Hematopoietic multipotent progenitor cell treated with erythropoietin and hydrocortisone succinate and interleukin-3 and kit ligand, for 4 days (in vitro differentiated cells): ENCODE measurements at regions not wholly inside any gene's neighbourhood (a gene's known extent, or its start where the extent isn't known, plus 50 kb on each side); places are given as distances from the start of the nearest gene placed in this dataset.
"Not testable (repeated sequence)": the region's sequence is repeated elsewhere in the genome, so short reads cannot be mapped to it uniquely, and the experiment has no call there.

Experiments used
- DNase-seq: peaks from one replicate; pipeline ENCODE4 v3.0.0-alpha.2; 2015

DNA sequence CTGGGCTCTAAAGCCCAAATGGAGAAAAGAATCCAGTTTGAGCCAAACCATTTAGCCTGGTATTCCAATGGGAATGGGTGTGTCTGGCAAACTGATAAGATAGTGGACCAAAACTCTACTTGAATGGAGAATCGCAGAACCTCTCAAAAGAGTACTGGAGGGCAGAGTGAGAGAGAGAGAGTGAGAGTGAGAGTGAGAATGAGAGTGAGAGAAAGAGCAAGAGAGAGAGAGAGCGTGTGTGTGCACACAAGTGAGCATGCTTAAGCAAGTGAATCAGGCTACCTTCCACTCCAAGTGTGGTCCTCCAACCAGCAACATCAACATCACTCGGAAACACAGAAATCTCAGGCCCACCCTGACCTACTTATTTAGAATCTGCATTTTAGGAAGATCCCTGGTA, 58.8 kb downstream of the UQCRFS1 start:
- no peak for DNase-seq

DNA sequence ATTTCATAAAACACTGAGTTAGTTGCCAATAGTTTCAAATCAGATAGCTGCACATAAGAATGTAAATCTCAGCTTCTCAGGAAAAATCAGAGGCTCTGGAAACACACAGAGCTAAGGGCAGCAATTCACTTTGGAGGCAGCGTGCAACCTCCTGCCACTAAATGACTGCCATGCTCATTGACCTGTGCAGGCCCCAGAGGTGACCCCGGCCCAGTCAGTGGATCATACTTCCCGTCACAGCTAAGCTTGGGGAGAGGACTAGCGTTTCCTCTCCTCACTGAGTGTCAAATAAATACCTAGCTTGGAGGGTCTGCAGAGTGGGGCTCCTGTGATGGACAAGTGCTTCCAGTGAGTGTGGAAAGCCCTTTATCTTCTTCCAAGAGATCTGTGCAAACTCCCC, 67.2 kb downstream of the UQCRFS1 start:
- DNase-seq, result no peak

DNA sequence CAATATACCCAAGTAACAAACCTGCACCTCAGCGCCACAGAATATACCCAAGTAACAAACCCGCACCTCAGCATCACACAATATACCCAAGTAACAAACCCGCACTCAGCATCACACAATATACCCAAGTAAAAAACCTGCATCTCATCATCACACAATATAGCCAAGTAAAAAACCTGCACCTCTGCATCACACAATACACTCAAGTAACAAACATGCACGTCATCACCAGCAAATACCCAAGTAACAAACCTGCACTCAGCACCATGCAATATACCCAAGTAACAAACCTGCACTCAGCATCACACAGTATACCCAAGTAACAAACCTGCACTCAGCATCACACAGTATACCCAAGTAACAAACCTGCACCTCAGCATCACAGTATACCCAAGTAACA, 69.8 kb downstream of the UQCRFS1 start:
- DNase-seq, result no peak

DNA sequence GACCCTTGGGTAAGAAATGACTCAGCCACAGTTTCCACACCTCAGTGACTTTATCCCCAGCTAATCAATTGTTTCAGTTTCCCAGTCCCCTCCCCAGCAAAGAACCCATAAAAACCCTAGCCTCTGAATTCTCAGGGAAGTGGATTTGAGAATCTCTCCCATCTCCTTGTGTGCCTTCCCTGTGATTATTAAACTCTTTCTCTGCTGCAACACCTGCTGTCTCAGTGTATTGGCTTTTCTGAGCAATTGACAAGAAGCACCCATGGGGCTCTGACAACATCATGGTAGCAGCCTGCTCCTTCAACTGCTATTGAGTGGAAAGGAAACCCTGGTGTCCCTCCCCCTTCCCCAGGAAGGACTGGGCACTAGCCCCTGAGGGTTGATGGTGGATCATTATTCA, 73.7 kb downstream of the UQCRFS1 start:
- DNase-seq, result peak; percentile 7

DNA sequence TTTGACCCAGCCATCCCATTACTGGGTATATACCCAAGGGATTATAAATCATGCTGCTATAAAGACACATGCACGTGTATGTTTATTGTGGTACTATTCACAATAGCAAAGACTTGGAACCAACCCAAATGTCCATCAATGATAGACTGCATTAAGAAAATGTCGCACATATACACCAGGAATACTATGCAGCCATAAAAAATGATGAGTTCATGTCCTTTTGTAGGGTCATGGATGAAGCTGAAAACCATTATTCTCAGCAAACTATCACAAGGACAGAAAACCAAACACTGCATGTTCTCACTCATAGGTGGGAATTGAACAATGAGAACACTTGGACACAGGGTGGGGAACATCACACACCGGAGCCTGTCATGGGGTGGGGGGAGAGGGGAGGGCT, 74.7 kb downstream of the UQCRFS1 start:
- DNase-seq, result not testable (repeated sequence)

DNA sequence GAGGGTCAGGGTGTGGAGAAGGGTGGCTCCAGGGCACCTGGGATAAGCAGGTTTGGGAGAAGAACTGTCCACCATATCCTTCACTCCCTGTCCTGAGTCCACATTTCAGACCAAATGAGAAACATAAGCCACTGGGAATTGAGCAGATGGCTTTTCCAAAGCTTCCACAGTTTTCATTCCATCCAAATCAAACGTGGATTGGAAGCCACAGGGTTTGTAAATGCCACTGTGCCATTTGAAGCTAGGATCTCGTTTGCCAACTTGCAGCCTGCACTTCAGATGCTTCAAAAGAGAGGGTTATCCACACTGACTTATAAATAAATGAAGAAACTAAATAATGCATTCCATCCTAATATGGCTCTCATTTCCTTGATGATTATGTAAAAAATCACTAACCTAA, 81.5 kb downstream of the UQCRFS1 start:
- no peak for DNase-seq

DNA sequence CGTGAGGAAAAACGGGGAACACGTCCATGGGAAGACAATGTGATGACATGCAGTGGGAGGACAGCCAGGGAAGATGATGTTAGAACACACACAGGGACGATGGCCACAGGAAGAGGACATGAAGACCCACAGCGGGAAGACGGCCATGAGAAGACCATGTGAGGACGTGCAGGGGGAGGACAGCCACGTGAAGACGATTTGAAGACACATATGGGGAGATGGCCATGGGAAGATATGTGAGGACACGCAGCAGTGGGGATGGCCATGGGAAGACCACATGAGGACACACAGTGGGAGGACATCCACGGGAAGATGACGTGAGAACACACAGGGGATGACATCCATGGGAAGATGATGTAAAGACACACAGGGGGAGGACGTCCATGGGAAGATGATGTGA, 83.8 kb downstream of the UQCRFS1 start:
- DNase-seq, result no peak

DNA sequence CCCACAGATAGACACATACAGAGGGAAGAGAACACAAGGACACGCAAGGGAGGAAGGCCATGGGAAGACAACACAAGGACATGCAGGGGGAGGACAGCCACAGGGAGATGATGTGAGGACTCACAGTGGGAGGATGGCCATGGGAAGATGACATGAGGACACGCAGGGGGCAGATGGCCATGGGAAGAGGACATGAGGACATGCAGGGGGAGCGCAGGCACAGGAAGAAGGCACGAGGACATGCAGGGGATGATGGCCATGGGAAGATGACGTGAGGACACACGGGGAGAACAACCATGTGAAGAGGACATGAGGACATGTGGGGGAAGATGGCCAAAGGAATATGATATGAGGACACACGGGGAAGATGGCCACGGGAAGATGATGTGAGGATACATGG, 84.7 kb downstream of the UQCRFS1 start:
- no peak for DNase-seq

DNA sequence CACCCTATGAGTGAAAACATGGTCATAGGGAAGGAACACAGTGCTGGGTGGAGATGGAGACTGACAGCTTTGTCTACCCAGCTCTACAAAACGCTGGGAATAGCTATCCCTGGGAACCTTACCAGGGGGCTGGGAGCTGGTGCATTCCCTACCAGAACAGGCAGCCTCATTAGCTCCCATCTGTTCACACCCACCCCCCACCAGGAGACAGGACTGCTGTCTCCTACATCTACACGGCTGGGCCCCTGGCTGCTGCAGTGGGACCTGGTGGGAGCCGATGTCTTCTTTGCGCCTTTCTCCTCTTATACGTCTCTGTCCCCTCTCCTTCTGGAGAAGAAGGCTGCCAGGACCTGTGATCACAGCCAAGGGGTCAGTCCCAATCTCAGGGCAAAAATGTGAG, 90.8 kb downstream of the UQCRFS1 start:
- no peak for DNase-seq

DNA sequence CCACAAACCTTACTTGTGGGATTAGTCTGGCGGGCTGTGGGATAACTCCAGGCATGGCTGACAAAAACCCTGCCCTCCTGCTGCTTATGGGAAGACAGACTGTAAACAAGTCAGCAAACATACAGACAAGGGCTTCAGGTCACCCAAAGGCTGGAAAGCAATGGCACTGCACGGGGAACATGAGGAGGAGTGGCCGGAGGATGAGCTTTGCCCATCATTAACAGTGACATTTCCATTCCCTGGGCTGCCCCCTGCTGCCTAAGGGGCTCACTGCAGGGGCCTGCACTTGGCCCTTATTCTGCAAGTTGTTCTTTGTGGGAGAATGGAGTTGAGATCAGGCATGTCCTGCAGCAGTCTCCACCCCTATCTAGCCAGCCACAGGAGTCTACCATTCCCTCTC, 91.3 kb downstream of the UQCRFS1 start:
- peak; percentile 13 for DNase-seq

DNA sequence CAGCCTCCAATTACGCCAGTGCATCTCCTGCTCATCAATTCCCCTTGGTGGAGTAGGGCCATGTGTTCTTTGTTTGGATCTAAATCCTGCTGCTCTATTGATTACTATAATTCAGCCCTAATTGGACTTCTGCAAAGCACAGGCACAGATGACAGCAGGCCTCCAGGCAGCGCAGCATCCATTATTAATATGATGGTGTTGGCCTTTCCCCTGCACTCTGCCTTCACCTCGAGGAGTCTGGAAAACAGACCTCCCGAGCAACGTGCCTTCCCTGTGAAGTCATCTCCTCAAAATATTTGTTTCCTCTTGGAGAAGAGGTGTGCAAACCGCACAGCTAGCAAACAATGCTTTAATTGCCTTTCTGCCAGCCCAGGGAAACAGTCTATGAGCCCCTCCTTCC, 92.5 kb downstream of the UQCRFS1 start:
- DNase-seq, result no peak

DNA sequence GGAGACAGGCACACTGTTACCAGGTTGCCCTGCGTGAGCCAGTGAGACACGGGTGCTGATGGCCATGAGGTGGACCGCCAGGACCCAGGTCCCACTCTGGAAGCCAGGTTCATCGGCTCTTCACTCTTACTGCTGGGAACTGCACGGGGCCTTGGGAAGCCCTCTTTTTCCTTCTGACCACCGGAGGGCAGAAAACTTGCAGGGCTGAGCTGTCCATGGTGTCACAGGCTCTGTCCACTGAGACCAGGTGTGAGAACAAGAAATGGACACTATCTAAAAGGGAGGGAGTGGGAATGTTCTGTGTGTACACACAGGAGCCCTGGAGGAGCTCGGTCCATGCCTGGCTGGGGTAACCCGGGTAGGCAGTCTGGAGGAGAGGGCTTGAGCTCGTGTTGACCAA, 93.4 kb downstream of the UQCRFS1 start:
- DNase-seq, result peak; percentile 10

DNA sequence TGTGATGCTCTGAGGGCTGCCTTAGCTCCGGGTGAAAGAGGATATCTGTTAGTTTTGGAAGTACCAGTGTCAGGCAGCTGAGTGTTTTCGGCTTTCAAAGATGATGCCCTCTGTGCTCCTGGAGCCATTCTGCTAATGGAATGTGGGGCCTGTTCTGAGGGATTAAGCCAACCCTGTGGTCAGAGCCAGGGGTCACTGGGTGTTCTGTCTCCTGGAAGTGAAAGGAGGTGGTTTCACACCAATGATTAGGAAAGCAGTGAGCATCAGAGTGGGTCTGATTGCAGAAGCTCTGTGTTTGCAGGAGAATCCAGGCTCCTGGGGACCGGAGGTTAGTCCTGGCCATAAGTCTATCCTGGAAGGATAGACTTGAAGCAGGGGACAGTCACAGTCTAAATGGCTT, 94.6 kb downstream of the UQCRFS1 start:
- DNase-seq, result no peak

DNA sequence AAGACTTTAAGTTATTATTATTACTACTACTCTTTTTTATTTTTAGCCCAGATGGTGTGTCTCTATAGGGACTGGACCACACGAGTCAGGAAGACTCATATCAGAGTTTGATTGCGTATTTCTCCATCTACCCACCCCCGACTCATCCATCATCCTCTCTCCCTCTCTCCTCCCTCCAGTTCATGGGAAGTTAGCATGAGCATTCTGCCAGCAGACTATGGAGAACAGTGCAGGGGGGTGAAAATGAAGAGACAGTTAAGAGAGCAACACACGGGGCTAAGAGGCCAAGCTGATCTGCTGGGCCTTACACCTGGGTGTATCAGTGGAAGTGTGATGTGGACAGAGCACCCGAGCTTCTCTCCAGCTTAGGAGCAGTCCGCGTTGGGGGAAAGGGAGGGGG, 95.0 kb downstream of the UQCRFS1 start:
- no peak for DNase-seq

DNA sequence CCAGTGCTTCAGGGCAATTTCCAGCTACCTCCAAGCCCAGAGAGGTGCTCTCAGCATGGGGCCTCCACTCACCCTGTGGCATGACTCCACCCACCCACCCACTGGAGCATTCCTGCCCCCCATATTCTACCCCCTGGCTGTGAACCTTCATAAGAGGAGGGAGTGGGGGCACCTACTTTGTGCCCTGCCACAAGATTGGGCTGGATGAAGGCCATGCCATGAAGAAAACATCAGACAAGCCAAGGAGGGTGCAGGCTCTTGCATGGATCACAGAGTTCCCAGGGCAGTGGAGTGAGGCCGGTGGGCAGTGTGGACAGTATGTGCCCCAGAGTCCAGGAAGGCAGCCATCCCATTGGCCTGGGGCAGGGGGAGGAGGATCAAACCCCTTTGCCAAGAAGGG, 97.8 kb downstream of the UQCRFS1 start:
- DNase-seq, result no peak

DNA sequence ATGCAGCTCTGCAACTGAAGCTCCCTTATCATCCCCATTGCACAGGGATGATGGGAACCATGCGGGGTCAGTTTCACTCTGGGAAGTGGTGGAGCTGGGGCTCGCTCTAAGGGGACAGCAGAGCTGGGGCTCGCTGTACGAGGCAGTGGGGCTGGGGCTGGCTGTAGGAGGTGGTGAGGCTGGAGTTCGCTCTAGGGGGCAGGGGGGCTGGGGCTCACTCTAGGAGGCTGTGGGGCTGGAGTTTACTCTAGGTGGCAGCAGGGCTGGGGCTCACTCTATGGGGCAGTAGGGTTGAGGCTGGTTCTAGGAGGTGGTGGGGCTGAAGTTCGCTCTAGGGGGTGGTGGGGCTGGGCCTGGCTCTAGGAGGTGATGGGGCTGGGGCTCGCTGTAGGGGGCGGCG, 99.1 kb downstream of the UQCRFS1 start:
- no peak for DNase-seq

DNA sequence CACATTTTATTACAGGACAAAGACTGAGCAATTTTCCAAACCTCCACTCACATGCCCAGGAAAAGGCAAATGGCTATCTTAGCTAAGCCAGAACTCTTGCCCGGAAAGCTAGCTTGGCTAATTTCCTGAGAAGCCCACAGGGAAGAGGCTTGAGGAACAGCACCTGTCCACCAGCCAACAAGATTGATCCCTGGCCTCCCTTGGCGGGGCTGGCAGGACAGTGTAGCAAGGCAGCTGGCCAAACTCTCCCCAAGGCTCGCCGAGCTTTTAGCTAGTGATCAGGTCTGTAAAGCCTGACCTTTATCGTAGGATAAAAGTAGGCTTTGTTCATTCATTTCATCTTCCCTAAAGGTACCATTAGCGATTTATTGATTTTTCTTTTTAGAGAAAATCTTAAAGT, 101.4 kb downstream of the UQCRFS1 start:
- DNase-seq, result no peak

DNA sequence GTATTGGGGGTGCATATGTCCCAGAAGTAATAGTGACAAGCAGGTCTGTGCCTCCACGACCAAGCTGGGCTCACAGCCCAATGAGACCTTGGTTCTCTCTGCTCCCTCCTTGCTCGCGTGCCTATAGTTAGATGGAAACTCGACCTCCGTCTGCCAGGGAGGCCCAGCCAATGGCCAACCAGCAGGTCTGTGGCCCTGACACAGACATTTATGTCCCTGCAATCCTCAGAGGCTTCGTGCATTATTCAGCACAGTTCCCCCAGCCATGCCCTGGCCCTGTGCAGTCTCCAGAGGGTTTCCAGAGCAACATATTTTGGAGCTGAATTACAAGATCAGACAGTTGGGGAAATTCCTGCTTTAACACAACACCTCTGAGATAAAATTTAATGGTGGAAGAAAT, 105.1 kb downstream of the UQCRFS1 start:
- no peak for DNase-seq

DNA sequence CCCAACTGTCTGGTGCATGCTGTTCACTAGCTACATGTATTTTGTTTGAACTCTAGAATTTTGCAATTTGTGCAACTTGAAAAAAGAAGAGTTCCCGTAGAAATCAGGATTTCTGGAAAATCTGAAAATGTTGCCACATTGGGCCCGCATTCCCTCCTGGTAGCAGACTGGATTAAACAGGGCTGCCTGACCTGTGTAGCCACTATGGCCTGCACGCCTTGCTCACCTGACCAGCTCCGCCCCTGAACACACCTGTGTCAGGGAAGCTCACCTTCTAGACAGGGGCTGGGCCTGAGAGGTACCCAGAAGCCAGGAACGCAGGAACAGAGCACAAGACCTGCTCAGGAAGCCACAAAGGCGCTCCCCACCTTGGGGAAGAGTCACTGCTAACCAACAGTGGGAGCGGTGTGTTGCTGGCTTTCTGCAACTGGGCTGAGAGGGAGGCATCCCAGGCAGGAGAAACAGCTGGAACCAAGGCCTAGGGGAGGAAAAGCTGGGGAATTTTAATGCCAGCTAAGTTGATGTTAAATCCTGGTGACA, 106.5 kb downstream of the UQCRFS1 start:
- DNase-seq, result no peak

DNA sequence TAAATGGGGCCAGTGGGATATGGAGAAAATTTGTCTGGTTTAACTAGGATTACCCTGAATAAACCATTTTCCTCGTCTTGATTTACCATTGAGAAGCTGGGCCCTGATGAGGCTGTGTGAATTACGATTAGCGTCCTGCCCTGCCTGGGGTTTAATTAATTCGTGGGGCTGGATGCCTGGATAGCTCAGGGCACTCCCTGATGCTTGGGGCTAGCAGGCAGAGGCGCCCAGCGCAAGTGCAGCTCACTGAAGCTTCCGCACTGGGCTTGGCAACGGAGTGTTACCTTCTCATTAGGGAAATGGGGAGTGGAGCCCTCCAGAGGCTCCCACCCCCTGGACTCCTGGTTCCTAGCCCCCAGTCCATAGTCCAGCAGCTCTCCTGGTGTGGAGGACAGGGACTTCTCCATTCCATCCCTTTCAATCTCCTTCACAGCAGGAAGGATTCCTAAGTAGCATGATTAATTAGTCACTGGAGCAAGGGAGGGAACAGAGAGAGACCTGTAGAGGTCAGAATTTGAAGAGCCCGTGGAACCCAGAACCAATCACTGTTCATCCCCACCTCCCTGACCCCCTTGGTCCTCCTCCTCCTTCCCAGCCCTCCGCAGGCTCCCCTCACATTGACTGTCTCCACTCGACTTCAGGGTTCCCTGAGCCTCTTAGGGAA, 107.2 kb downstream of the UQCRFS1 start:
- DNase-seq, result no peak

DNA sequence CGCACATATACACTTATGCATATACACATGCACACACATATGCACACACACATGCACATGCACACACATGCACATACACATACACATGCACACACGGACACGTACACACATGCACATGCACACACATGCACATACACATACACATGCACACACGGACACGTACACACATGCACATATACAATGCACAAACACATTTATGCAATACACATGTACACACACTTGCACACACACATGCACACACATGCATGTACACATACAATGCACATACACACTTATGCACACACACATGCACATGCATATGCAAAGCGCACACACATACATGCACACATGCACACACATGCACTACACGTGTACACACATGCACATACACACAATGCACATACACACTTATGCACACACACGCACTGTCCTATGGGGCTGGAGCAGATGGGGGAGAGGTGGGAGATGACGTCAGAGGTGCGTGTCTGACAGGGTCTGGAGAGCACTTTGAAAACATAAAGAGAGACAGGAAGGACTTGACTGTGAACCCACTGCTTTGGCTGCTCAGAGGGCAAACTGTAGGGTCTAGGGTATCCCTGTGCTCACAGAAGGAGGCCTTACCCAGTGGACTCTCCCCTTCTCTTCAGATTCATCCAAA, 108.2 kb downstream of the UQCRFS1 start:
- no peak for DNase-seq

DNA sequence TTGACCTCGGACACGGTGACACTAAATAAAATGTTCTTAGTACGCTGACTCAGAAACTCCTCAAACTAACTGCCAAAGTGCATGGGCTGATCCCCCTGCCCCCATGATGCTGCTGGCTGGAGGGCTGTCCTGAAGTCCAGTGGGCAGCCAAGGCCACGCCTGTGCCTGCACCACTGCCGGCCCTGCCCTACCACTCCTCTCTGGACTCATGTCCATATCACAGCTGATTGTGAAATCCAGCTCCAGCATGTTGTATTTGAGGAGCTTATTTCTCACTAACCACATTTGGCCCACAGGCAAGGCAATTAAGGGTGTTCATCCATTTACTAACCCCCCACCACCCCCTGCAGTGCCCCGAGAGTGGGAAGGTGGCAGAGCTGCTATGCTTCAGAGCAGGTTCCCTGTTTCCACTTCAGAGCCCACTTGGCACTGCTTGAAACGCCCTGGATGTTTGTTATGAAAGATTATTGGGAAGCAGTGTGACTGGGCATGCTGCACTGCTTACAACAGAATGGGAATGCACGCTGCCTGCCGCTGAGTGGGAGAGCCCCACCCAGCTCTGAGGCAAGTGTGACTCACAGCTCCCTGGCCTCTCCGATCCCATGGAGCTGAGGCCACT, 114.0 kb downstream of the UQCRFS1 start:
- DNase-seq, result no peak

DNA sequence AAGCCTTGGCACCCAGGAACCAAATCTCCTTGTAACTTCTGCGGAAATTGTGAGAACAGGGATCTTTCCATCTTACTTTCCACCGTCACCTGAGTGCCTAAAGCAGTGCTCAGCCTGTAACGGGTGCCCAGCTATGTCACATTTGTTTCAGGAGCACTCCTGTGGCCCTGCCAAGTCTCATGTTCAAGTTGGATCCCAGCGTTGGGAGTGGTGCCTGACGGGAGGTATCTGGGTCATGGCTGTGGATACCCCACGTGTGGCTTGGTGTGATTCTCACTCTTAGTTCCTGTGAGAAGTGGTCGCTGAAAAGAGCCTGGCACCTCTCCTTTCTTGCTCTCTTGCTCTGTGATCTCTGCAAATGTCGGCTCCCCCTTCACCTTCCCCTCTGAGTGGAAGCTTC, 114.9 kb downstream of the UQCRFS1 start:
- DNase-seq, result no peak

DNA sequence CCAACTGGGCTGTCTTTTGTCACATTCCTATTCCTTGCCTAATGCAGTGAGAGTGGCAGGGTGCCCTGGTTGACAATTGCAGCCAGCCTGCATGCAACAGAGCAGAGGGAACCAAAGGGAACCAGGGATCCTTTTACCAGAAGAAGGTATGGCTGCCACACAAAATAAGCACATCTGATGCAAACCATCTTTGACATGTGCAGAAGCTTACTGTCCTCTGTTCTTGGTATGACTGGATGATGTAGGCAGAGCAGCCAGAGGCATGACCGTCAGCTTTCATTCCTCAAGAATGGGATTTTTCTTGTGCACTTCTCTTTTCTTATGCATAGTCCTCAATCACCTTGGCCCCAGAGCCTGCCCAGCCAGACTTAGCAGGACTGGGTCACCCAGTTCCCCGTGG, 116.1 kb downstream of the UQCRFS1 start:
- no peak for DNase-seq

DNA sequence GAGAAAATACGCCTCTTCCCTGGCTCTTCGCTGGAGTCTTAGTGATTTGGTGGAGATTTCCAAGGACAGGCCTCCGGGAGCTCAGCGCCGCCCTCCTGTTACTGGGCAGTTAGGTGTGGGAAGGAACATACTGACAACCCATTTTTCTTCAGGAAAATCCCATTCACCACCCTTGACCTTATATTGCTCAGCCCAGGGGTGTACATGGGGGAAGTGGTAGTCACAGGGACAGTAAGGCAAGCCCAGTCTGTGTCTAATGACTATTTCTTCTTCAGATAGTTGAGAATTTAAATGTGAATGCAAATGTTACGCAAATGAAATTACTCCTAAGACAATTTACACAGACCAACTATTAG, 119.4 kb downstream of the UQCRFS1 start:
- DNase-seq, result no peak
